ENCODE measurements at regions not wholly inside any gene's neighbourhood (a gene's known extent, or its start where the extent isn't known, plus 50 kb on each side); places are given as distances from the start of the nearest gene placed in this dataset.

DNA sequence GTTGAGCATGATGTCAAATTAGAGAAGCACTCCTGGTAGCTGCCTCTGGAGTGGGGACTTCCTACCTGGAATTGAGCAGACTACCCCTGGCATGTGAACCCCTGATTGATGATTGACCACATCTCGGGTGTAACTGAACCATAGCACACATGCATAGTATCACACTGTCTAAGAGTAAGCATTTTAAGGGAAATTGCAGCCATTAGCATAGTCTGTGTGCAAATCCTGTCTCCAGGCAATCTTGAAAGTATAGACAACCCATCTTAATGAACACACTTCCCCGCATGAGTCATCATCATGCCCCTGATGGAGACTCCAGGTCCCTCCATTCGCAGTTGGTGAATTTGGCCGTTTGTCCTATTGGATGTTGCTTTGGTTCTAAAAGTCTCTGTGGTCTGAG lies 131.3 kb downstream of the C11orf91 start:
- TF ChIP-seq, protein P1, sequence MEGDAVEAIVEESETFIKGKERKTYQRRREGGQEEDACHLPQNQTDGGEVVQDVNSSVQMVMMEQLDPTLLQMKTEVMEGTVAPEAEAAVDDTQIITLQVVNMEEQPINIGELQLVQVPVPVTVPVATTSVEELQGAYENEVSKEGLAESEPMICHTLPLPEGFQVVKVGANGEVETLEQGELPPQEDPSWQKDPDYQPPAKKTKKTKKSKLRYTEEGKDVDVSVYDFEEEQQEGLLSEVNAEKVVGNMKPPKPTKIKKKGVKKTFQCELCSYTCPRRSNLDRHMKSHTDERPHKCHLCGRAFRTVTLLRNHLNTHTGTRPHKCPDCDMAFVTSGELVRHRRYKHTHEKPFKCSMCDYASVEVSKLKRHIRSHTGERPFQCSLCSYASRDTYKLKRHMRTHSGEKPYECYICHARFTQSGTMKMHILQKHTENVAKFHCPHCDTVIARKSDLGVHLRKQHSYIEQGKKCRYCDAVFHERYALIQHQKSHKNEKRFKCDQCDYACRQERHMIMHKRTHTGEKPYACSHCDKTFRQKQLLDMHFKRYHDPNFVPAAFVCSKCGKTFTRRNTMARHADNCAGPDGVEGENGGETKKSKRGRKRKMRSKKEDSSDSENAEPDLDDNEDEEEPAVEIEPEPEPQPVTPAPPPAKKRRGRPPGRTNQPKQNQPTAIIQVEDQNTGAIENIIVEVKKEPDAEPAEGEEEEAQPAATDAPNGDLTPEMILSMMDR (IDR thresholded peaks at IDR 0.05; ENCODE audit: extremely low read depth in 1 of 2, insufficient read depth in 1 of 2, low read depth in 1 of 2, low read length in 2 of 2): no peak
- no peak for TF ChIP-seq POLR2A (IDR thresholded peaks at IDR 0.05; ENCODE audit: low read depth, low read length)
- TF ChIP-seq EZH2 (IDR thresholded peaks at IDR 0.05; ENCODE audit: borderline replicate concordance, low read depth, low read length, severe bottlenecking): no peak
- TF ChIP-seq POLR2AphosphoS5 (IDR thresholded peaks at IDR 0.05; ENCODE audit: insufficient read depth, low read depth, low read length): no peak
- TF ChIP-seq FOS (IDR thresholded peaks at IDR 0.05; ENCODE audit: borderline replicate concordance, insufficient read depth, low read length): no peak
